HG03439 (cell line): ENCODE measurements at regions not wholly inside any gene's neighbourhood (a gene's known extent, or its start where the extent isn't known, plus 50 kb on each side); places are given as distances from the start of the nearest gene placed in this dataset.
"Not testable (repeated sequence)": the region's sequence is repeated elsewhere in the genome, so short reads cannot be mapped to it uniquely, and the experiment has no call there.

Experiments
- ATAC-seq: cut with Tn5 transposase; IDR thresholded peaks from one replicate; pipeline ENCODE4 v1.9.1; 2021; ENCODE audit warnings: mild to moderate bottlenecking, moderate library complexity; ENCODE audit not compliant: unreplicated experiment

GRCh38 chr11:127803755-127804154 lies 783.6 kb downstream of the ETS1 start:
- ATAC-seq = no peak

DNA sequence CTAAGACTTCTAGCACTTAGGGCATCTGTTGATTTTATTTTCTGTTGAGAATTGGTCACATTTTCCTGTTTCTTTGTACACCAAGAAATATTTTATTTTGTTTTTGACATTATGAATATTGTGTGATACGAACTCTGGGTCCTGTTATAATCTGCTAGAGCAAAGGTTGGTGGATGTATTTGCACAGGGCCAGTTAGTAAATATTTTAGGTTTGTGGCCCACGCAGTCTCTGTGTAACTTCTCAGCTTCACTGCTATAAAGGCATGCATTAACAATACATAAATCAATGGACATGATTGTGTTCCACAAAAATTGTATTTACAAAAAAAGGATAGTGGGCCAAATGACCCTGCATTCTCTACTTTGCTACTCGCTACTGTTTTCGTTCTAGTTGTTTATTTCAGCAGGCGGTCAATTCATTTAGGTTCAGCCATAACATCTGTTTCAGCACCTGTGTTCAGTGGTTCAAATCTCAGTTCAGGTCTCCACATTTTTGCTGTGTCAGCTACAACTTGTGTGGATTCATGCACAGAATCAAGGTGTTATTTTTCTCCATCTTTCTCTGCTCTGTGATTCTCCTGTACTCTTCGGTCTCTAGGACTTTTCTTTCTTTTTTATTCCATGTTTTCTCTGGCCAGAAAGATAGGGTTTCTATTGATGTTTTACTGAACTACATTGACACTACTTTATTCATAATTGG lies 786.2 kb downstream of the ETS1 start:
- no peak for ATAC-seq

GRCh38 chr11:127795326-127795725 lies 792.0 kb downstream of the ETS1 start:
- ATAC-seq = no peak

DNA sequence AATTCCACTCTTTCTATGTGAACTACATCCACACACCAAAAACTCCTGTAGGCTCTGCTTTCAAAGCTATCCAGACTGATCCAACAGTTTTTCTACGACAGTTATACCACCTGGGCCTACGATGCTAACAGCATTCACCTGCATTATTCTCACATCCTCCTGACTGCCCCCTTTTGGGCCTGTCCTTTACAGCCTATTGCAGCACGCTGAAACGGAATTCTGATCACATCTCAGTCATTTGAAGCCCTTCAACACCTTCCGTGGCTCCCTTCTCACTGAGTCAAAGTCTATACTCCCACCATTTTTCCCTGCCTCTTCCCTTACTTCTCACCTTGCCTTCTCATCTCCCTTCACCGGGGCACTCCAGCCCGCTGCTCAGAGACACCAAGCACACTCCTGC lies 791.3 kb upstream of the KIRREL3 start:
- no peak for ATAC-seq

- ATAC-seq = no peak
Measured at GRCh38 chr11:127790592-127790991, 790.0 kb upstream of the KIRREL3 start.

GRCh38 chr11:127789927-127790326 lies 789.4 kb upstream of the KIRREL3 start:
- ATAC-seq = no peak

- ATAC-seq = not testable (repeated sequence)
Measured at GRCh38 chr11:127772938-127773337, 772.4 kb upstream of the KIRREL3 start.

- not testable (repeated sequence) for ATAC-seq
Measured at GRCh38 chr11:127768931-127769330, 768.4 kb upstream of the KIRREL3 start.

- no peak for ATAC-seq
Measured at GRCh38 chr11:127766734-127767133, 766.2 kb upstream of the KIRREL3 start.

GRCh38 chr11:127738771-127739286 lies 738.3 kb upstream of the KIRREL3 start:
- no peak for ATAC-seq

DNA sequence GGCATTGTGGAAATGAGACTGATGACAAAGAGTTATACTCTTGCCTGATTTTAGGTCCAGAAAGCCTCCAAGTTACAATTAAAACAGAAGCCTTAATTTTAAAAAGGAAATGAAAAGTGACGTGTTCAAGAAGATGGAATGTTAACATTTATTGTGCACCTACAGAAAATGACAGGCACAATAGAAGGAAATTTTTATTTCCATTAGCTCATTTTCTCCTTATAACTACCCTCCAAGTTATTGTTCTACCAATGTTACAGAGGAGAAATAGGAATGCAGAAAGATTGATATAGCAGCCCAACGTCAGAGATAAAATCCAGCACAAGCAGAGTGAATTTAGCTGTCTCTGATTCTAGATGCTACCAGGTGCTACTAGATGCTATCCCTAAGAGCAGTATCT lies 736.9 kb upstream of the KIRREL3 start:
- ATAC-seq = no peak

GRCh38 chr11:127733552-127733951 lies 733.0 kb upstream of the KIRREL3 start:
- no peak for ATAC-seq

- no peak for ATAC-seq
Measured at GRCh38 chr11:127726367-127726766, 725.8 kb upstream of the KIRREL3 start.

- no peak for ATAC-seq
Measured at GRCh38 chr11:127723714-127724113, 723.1 kb upstream of the KIRREL3 start.

- no peak for ATAC-seq
Measured at GRCh38 chr11:127713226-127713625, 712.7 kb upstream of the KIRREL3 start.

DNA sequence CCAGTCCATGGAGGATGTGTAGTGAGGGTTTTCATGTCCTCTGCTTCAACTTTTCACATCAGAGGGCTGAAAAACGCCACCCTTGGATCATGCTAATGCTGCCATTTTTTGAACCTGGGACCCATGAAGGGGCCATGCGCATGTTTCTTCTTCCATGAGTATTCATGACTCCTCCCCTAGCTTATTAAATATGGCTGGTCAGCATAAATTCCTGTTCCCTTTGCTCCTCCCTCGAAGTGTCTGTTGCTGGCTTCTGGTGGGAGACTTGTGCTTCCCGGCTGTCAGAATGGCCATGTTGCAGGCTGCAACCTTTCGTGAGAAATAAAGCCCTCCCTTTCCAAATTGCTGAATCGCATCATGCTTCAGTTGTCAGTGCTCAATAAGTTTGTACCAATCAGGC lies 711.2 kb upstream of the KIRREL3 start:
- no peak for ATAC-seq

DNA sequence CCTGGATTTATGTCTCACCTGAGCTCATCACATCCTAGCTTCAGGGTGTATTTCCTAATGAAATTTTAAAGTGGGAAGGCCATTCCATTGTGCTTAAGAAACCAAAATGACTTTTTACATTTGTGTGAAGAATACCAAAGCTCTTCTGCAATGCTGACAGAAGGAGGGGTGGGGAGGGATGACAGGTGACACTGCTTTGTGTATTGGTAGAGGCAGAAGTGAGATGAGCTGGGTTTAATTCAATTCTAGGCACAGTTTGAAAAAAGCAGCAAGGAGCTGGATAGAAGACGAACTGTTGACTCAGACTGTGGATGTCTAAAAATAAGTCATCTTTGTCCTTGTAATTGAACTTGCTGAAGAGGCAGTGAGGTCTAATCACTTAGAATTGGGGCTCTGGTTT lies 710.3 kb upstream of the KIRREL3 start:
- ATAC-seq = no peak

DNA sequence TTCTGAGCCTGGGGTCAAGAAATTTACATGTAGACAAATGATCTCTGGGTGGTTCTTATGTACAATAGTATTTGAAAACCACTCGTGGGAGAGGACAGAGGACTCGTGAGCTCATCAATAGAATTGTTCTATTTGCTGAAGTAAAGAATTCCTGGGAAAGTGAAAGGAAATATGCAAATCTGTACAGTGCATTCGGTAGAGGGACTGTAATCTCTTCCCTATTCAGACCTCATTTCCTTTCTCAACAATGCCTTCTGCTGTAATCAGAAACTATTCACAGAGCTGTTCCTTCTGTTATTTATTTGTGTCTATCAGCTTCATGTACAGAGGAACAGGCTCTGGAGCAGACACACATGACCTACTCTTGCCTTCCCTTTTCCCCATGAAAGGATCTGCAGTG lies 709.4 kb upstream of the KIRREL3 start:
- ATAC-seq = no peak

DNA sequence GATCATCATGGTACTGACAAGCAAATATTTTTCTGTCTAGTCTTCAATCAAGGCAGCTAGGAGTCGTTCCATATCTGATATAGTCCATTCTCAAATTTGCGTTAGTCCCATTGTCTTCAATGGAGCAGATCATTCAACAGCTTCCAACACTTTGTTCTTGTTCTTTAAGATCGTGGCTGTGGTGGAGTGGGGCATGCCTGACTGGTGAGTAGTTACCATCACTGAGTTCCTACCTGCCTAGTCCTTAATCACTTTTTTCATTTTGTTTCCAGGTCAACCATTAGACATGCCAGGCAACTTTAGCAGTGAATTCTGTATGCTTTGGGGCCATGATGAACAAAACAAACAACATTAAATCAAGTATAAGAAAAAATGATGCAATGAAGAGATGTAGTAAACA lies 693.1 kb upstream of the KIRREL3 start:
- ATAC-seq = no peak

GRCh38 chr11:127683321-127683720 lies 682.8 kb upstream of the KIRREL3 start:
- no peak for ATAC-seq

DNA sequence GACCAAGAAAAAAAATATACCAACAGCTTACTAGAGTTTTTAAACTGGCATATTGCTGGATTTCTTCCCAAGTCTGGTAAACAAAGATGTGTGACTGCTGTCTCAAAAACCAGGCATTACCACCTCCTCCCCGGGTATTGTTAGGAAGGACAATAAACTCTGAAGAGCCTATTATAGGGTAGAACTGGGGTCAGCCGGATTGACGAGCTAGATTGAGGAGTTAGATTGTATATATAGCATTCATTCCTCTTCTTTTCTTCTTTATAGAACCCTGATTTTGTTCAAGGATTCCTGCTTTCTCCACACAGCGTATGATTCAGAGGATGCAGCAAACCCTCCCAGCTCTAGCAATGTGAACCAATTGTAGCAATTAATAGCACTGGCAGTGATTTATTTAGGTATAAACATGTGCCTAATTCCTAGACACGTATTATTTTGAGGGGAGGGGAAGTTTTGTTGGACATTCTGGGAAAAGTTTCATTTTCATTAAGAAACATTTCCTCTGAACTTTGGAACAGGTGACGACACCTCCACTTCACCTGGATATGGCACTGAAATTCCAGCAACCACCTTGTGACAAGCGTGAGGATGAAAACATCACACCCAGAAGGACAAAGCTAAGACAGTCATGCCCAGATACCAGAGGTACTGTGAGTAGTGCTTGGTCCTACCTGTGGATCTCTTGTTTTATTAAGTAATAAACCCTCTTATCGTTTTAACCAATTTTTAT lies 679.4 kb upstream of the KIRREL3 start:
- no peak for ATAC-seq

GRCh38 chr11:127678631-127679030 lies 678.1 kb upstream of the KIRREL3 start:
- ATAC-seq = no peak
